IMR-90 (cell line): ENCODE measurements at regions not wholly inside any gene's neighbourhood (a gene's known extent, or its start where the extent isn't known, plus 50 kb on each side); places are given as distances from the start of the nearest gene placed in this dataset.

Experiments
- ATAC-seq: fragments of 200-7000 bp; cut with Tn5 transposase; 2 replicates; pipeline ENCODE4 v1.9.1; 2020; ENCODE audit warnings: low read depth, mild to moderate bottlenecking, moderate library complexity
- BruUV-seq: library from RNA; stranded (reverse); fragments of 400-500 nt; replicated peaks from 2 replicates; lab custom pipeline; 2021; lab: Mats Ljungman, UMichigan
- CTCF ChIA-PET: fragments of 300-600 bp; formaldehyde crosslinking; extraction: SDS; loops from one replicate; lab custom pipeline; 2021; ENCODE audit warnings: antibody characterized with exemption; lab: Yijun Ruan, JAX
- POLR2A ChIA-PET: fragments of 300-600 bp; sonication (Branson Sonifier 250); formaldehyde crosslinking; loops from one replicate; lab custom pipeline; 2022; ENCODE audit warnings: antibody characterized with exemption; ENCODE audit not compliant: unreplicated experiment; lab: Charles Lee
- DNase-seq: peaks from one replicate; pipeline ENCODE4 v3.0.0; 2013
- H2AFZ ChIP-seq: replicated peaks from 2 replicates; pipeline ENCODE3; 2013; ENCODE audit warnings: low read length, mild to moderate bottlenecking; ENCODE audit not compliant: poor library complexity
- H2AK5ac ChIP-seq: 2 replicates; pipeline ENCODE4 v1.6.1; 2013; ENCODE audit warnings: low read depth, low read length, inconsistent platforms
- H2AK9ac ChIP-seq: replicated peaks from 2 replicates; pipeline ENCODE3; 2013; ENCODE audit warnings: mild to moderate bottlenecking, low read depth, low read length, moderate library complexity; ENCODE audit not compliant: poor library complexity
- H2BK120ac ChIP-seq: 2 replicates; pipeline ENCODE4 v1.6.1; 2013; ENCODE audit warnings: low read depth, low read length, inconsistent platforms
- H2BK15ac ChIP-seq: 3 replicates; pipeline ENCODE4 v1.6.1; 2013; ENCODE audit warnings: low read depth, low read length, inconsistent platforms
- H2BK20ac ChIP-seq: 2 replicates; pipeline ENCODE4 v1.6.1; 2013; ENCODE audit warnings: low read depth, mild to moderate bottlenecking, inconsistent platforms, low read length, moderate library complexity
- H2BK5ac ChIP-seq: 2 replicates; pipeline ENCODE4 v1.6.1; 2013; ENCODE audit warnings: mild to moderate bottlenecking, low read depth, low read length, inconsistent platforms; ENCODE audit not compliant: poor library complexity, severe bottlenecking
- H3K14ac ChIP-seq: replicated peaks from 2 replicates; pipeline ENCODE4 v1.6.1; 2013; ENCODE audit warnings: low read depth, low read length, inconsistent platforms
- H3K18ac ChIP-seq: 2 replicates; pipeline ENCODE4 v1.6.1; 2013; ENCODE audit warnings: low read depth, low read length, control low read depth
- H3K23ac ChIP-seq: 2 replicates; pipeline ENCODE4 v1.6.1; 2013; ENCODE audit warnings: low read depth, low read length, inconsistent platforms
- H3K27ac ChIP-seq: 2 replicates; pipeline ENCODE4 v1.5.1; 2013; ENCODE audit warnings: mild to moderate bottlenecking, control low read depth, low read length; ENCODE audit not compliant: insufficient read depth
- H3K27me3 ChIP-seq: 2 replicates; pipeline ENCODE4 v1.6.1; 2013; ENCODE audit warnings: low read length; ENCODE audit not compliant: control insufficient read depth, insufficient read depth
- H3K36me3 ChIP-seq: 2 replicates; pipeline ENCODE4 v1.6.1; 2013; ENCODE audit warnings: low read length, mixed read lengths; ENCODE audit not compliant: control insufficient read depth, insufficient read depth
- H3K4ac ChIP-seq: 2 replicates; pipeline ENCODE4 v1.6.1; 2013; ENCODE audit warnings: low read depth, low read length, inconsistent platforms
- H3K4me1 ChIP-seq: 2 replicates; pipeline ENCODE4 v1.6.1; 2013; ENCODE audit warnings: low read length, mixed read lengths; ENCODE audit not compliant: control insufficient read depth, insufficient read depth
- H3K4me2 ChIP-seq: 2 replicates; pipeline ENCODE4 v1.6.1; 2013; ENCODE audit warnings: low read depth, mild to moderate bottlenecking, control low read depth, low read length, moderate library complexity
- H3K4me3 ChIP-seq: 2 replicates; pipeline ENCODE4 v1.5.1; 2013; ENCODE audit warnings: low read depth, mild to moderate bottlenecking, control low read depth, low read length, moderate library complexity; ENCODE audit not compliant: insufficient read depth
- H3K56ac ChIP-seq: 2 replicates; pipeline ENCODE4 v1.6.1; 2013; ENCODE audit warnings: low read length, inconsistent platforms; ENCODE audit not compliant: insufficient read depth; ENCODE audit errors: extremely low read depth
- H3K79me1 ChIP-seq, 2 experiments: 2 replicates each; pipeline ENCODE4 v1.6.1; 2013; ENCODE audit warnings: low read length in 2 of 2, inconsistent platforms in 1 of 2, low read depth in 1 of 2
- H3K9ac ChIP-seq: 2 replicates; pipeline ENCODE4 v1.6.1; 2013; ENCODE audit warnings: low read depth, low read length, control low read depth
- H3K9me1 ChIP-seq: 2 replicates; pipeline ENCODE4 v1.6.1; 2013; ENCODE audit warnings: low read length, inconsistent platforms; ENCODE audit not compliant: insufficient read depth
- H3K9me3 ChIP-seq: 2 replicates; pipeline ENCODE4 v1.6.1; 2013; ENCODE audit warnings: low read length; ENCODE audit not compliant: control insufficient read depth, insufficient read depth
- H4K20me1 ChIP-seq: 2 replicates; pipeline ENCODE4 v1.6.1; 2013; ENCODE audit warnings: low read length, inconsistent platforms; ENCODE audit not compliant: insufficient read depth
- H4K5ac ChIP-seq: 2 replicates; pipeline ENCODE4 v1.6.1; 2013; ENCODE audit warnings: mild to moderate bottlenecking, low read depth, low read length, control low read depth
- H4K8ac ChIP-seq, 2 experiments: 2 replicates each; pipeline ENCODE4 v1.6.1; 2013; ENCODE audit warnings: low read depth in 2 of 2, low read length in 2 of 2, control low read depth in 1 of 2, inconsistent platforms in 1 of 2
- H4K91ac ChIP-seq: 2 replicates; pipeline ENCODE4 v1.6.1; 2013; ENCODE audit warnings: low read depth, low read length, inconsistent platforms; ENCODE audit not compliant: insufficient read depth
- BHLHE40 ChIP-seq: fragments of 150-350 bp; IDR thresholded peaks from 2 replicates; pipeline ENCODE4 v1.6.1; 2016; ENCODE audit warnings: mild to moderate bottlenecking, low read depth, low read length
- CEBPB ChIP-seq: IDR thresholded peaks from 2 replicates; pipeline ENCODE4 v1.6.1; 2012; ENCODE audit warnings: low read depth, low read length, improper control_type of control experiment
- CTCF ChIP-seq: conservative IDR thresholded peaks from 2 replicates; pipeline ENCODE4 v1.5.1; 2012; ENCODE audit warnings: mild to moderate bottlenecking, low read depth, low read length, improper control_type of control experiment
- ELK1 ChIP-seq: fragments of 150-350 bp; IDR thresholded peaks from 2 replicates; pipeline ENCODE4 v1.6.1; 2016; ENCODE audit warnings: low read depth, mild to moderate bottlenecking, low read length, moderate library complexity, borderline replicate concordance
- FOS ChIP-seq: fragments of 150-350 bp; IDR thresholded peaks from 2 replicates; pipeline ENCODE4 v1.6.1; 2016; ENCODE audit warnings: low read depth, low read length
- MAFK ChIP-seq: IDR thresholded peaks from 2 replicates; pipeline ENCODE4 v1.6.1; 2012; ENCODE audit warnings: low read depth, low read length, improper control_type of control experiment
- MAZ ChIP-seq: IDR thresholded peaks from 2 replicates; pipeline ENCODE4 v1.6.1; 2012; ENCODE audit warnings: low read depth, mild to moderate bottlenecking, low read length, improper control_type of control experiment, moderate library complexity, borderline replicate concordance
- MXI1 ChIP-seq: IDR thresholded peaks from 2 replicates; pipeline ENCODE4 v1.6.1; 2012; ENCODE audit warnings: low read depth, mild to moderate bottlenecking, low read length, moderate library complexity, borderline replicate concordance
- POLR2A ChIP-seq: IDR thresholded peaks from 2 replicates; pipeline ENCODE4 v1.6.1; 2012; ENCODE audit warnings: mild to moderate bottlenecking, low read depth, low read length
- RCOR1 ChIP-seq: IDR thresholded peaks from 2 replicates; pipeline ENCODE4 v1.6.1; 2012; ENCODE audit warnings: mild to moderate bottlenecking, low read length, improper control_type of control experiment; ENCODE audit not compliant: insufficient replicate concordance
- RFX5 ChIP-seq: IDR thresholded peaks from 2 replicates; pipeline ENCODE4 v1.8.0; 2012; ENCODE audit warnings: low read depth, mild to moderate bottlenecking, low read length, moderate library complexity
- USF2 ChIP-seq: fragments of 150-350 bp; IDR thresholded peaks from 2 replicates; pipeline ENCODE4 v1.6.1; 2017; ENCODE audit warnings: mild to moderate bottlenecking, antibody characterized with exemption, low read length, low read depth
- WGBS, 2 experiments: methylation state at CpG; one replicate each; pipeline versions ENCODE4 v1.1.5 to v1.1.7; 2013; ENCODE audit warnings: missing lambda C conversion rate in 2 of 2; ENCODE audit not compliant: insufficient read length in 1 of 2; ENCODE audit errors: extremely low coverage in 2 of 2; 5-methylcytosine and 5-hydroxymethylcytosine counted together
- dilution Hi-C: fragments of 300-500 bp; cut with HindIII; formaldehyde crosslinking; loops from one replicate; pipeline ENCODE4 v1.14.3; 2018; ENCODE audit warnings: low sequenced_read_pairs; ENCODE audit not compliant: unreplicated experiment
- in situ Hi-C: fragments of 300-500 bp; cut with MboI; formaldehyde crosslinking; loops from 3 replicates; pipeline ENCODE4 v1.14.3; 2019; ENCODE audit warnings: low sequenced_read_pairs, inconsistent platforms, mixed read lengths
- intact Hi-C: fragments of 100-400 bp; cut with micrococcal nuclease; formaldehyde crosslinking; loops from 2 replicates; pipeline ENCODE4 v1.10.0; 2022

- no peaks in the 10 kb centered on the region for H3K9me1 ChIP-seq
- ATAC-seq (no peak), DNase-seq (no peak)
- no peak overlapping the region for H4K91ac ChIP-seq
- H3K14ac ChIP-seq, result no peak overlapping the region
- H3K79me1 ChIP-seq, result no peaks in the 10 kb centered on the region
- H2AK9ac ChIP-seq, result no peak overlapping the region
- H3K36me3 ChIP-seq, result no peaks in the 10 kb centered on the region
- no peaks in the 10 kb centered on the region for H3K4me1 ChIP-seq
- dilution Hi-C loops (no loop called here), intact Hi-C loops (no loop called here), in situ Hi-C loops (loop anchor here (10.0 to 25.0 kb wide), 2 partner anchors 882 to 1906 kb away; no protein-coding TSS in a partner anchor)
- H2BK20ac ChIP-seq, result no peak overlapping the region
- H2BK15ac ChIP-seq, result no peak overlapping the region
- H2AK5ac ChIP-seq, result no peak overlapping the region
- no peak overlapping the region for H3K4me2 ChIP-seq
- no peak overlapping the region for H2BK5ac ChIP-seq
- no peaks in the 10 kb centered on the region for H4K20me1 ChIP-seq
- no peak overlapping the region for H3K9ac ChIP-seq
- no peak overlapping the region for H3K4ac ChIP-seq
- H4K5ac ChIP-seq, result no peak overlapping the region
- no peak overlapping the region for H3K56ac ChIP-seq
- H2BK120ac ChIP-seq, result no peak overlapping the region
- H3K23ac ChIP-seq, result no peak overlapping the region
- CTCF ChIA-PET, result no interaction called here
- H3K4me3 ChIP-seq, result no peak overlapping the region
- TF ChIP-seq CEBPB (no peak), ELK1 (no peak), MAZ (no peak), MAFK (no peak), BHLHE40 (no peak), RCOR1 (no peak), USF2 (no peak), CTCF (no peak), FOS (no peak), RFX5 (no peak), MXI1 (no peak), POLR2A (no peak)
- no peak overlapping the region for H3K27ac ChIP-seq
- no peak overlapping the region for H2AFZ ChIP-seq
- no peaks in the 10 kb centered on the region for H3K9me3 ChIP-seq
- no peaks in the 10 kb centered on the region for H3K27me3 ChIP-seq
- POLR2A ChIA-PET, result no interaction called here
- H4K8ac ChIP-seq, result no peak overlapping the region
- no CpG with 5 or more reads among the region's 10 CpGs for WGBS, 2 experiments
- H3K18ac ChIP-seq, result no peak overlapping the region
- BruUV-seq, result no TSS peak
Observed at GRCh38 chr19:30656520-30657100, 284.4 kb downstream of the ZNF536 start.
